ENCODE measurements at regions not wholly inside any gene's neighbourhood (a gene's known extent, or its start where the extent isn't known, plus 50 kb on each side); places are given as distances from the start of the nearest gene placed in this dataset.
"Not testable (repeated sequence)": the region's sequence is repeated elsewhere in the genome, so short reads cannot be mapped to it uniquely, and the experiment has no call there.

DNA sequence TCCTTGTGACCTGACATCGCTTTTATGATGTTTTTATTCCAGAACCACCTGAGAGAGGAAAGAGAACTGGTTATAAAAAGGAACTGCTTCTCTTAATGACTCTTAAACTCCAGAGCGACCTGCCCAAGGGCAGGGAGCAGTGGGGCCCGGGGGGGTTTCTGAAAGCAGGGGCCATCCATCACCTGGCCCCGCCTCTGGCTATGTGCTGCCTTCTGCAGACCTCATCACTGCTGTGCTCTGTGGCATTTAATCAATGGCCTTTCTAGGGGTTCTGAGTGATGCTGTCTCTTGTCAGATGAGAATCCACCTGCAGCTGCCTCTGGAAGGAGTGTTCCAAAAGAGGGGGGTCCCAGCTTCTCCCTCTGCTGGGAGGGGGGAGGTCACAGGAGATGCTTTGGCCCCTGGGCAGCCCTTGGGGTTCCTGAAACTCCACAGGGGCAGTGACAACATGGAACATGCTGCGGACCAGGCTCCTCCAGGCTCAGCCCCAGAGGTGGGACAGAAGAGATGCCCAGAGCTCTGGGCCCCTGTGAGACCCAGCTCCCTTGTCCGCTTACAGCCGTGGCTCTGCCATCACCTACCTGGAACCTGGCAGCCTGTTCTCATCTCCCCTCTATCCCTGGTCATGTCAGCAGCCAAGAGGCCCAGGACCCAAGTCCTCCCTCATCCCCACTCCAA is 177.1 kb upstream of the SULF2 start:
- no peak for DNase-seq (ENCODE audit: low spot score)

DNA sequence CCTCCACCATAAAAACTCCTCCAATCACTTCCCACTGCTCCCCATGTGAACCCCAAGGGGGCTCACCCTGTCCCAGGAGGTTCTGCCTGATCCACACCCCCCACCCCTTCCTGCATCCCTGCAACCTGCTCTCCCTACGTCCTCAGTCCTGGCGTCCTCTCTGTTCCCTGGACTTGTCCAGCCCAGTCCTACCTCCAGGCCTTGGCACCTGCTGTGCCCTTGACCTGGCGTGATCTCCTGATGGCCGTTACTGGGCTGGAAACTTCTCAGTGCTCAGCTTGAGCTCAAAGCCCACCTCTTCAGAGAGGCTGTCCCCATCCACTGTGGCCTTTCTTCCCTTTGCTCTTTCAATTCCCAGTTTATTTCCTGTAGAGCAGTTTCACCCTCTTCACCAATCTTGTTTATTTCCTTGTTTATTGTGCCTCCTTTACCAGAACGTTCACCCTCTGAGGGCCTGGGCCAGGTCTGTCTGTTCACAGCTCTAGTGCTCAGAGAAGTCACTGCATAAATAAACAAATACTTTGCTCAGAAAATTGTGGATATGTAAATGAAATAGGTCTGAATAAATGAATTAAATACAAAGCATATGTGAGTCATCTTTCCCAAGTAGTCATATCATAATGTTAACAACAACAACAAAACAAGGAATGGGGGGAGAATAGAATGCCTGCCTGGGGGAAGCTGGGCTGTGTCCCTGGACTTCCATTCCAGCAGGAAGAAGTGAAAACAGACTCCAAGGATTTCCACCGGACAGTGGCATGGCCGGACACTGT is 175.7 kb upstream of the SULF2 start:
- no peak for DNase-seq (ENCODE audit: low spot score)

DNA sequence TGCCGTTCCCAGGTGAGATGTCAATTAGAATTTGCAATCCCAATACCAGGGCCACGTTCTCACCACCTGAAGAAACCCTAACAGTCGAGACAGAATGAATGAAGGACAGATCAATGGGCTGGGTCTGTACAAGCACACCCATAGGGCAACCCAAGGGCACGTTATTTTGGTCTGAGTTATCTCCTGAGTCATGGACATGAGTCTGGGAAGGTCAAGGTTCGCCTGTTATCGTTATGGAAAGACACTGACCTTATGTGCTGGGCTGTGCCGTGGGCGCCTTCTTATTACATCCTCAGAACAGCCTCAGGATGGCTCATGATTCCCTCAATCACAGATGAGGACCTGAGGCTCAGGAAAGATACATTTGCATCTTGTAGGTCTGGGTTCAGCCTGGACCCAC is 175.0 kb upstream of the SULF2 start:
- DNase-seq (ENCODE audit: low spot score): no peak

DNA sequence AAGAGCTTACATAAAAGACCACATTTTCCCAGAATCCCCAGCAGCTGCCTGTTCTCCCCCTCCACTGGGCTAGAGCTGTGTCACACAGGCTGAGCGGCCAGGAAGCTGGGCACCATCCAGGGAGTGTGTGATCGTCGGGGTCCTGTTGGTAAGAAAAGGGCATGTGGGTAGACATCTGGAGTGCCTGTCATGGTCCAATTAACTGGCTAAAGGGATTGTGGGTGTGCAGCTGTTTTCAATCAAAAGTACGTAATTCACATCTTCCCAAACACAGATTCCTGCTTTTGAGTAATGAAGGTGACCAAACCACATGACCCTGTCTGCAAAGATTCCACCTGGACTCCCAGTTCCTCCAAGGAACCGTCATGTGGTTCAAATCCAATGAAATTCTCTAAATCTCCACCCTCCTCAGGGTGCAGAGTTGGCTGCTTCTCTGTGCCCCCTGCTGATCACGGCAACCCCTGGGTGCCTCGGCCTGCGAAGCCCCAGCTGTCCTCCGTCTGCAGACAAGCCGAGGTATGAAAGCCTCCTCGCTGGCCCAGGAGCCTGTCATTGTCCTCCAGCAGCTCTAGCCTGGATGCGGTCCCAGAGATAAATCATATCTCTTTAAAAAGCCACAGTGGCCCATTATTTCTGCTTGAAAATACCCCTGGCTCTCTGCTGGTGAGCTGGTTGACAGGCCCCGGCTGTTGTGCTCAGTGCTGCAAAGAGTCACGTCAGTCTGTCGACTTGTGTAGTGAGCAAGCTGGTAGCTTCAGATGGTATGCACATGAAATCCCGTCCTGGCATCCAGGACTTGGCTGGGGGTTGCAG is 172.9 kb upstream of the SULF2 start:
- DNase-seq (ENCODE audit: low spot score): not testable (repeated sequence)

DNA sequence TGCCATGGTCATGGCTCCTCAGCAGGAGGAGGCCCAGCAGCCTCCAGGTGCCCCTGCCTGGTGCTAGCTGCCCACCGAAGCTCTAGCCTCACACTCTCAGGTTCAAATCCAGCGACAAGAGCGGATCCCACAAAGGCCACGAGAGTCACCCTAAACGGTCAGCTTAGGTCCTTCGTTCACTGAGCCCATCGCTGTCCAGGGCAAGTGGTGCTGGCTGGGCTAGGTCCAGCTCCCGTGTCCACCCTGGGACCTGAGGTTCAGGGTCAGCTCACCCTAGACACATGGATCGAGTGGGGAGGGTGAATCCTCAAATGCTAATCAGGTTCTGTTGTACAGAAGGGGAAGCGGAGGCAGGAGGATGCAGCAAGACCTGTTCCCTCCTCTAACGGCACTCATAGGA is 171.9 kb upstream of the SULF2 start:
- no peak for DNase-seq (ENCODE audit: low spot score)

DNA sequence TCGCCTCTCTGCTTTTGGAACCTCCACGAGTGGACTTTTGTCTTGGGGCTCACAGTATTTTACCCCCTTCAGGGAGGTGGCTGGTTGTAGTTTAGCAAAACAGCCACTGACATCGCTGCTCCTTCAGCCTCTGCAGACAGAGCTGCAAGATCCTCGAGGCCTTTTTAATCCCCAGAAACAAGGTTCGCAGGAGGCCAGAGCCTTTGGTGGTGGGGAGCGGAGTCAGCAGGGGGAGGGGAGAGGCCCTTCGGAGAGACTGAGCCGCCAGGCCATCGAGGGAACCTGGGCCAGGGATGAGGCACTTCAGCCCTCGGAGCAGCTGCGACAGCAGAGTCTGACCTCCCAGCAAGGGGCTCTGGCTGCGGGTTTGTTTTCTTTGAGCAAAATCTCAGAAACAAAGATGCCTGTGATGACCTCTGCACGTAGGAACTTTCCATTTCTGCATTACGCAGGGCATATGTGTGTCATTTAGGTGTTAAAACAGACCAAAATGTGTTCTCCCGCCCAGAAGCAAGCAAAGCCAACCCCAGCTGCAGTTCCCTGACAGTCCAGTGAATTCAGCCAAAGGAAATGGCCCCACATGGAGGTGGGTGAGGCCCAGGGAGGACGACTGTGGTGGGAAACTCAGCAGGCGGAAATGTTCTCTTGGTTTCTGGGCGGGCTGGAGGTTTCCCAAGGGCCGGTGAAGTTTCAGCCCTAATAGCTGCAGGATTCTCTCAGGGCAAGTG is 171.2 kb upstream of the SULF2 start:
- no peak for DNase-seq (ENCODE audit: low spot score)

DNA sequence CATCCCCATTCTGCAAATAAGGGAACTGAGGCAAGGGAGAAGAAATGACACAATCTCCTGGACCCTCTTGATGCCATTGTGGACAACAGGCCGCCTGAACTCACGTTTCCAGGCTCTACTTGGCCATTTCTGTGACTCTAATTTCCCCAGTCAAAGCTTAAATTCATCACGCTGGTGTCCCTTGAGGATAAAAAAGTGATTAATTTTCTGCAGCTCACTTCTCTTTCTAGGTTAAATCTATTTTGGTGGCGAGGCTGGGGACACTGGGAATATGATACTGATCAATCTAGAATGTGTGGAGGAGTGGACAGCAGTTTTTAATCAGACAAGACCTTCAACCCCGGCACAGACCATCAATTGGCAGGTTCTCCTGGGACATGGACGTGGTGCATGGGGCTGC is 168.2 kb upstream of the SULF2 start:
- no peak for DNase-seq (ENCODE audit: low spot score)

DNA sequence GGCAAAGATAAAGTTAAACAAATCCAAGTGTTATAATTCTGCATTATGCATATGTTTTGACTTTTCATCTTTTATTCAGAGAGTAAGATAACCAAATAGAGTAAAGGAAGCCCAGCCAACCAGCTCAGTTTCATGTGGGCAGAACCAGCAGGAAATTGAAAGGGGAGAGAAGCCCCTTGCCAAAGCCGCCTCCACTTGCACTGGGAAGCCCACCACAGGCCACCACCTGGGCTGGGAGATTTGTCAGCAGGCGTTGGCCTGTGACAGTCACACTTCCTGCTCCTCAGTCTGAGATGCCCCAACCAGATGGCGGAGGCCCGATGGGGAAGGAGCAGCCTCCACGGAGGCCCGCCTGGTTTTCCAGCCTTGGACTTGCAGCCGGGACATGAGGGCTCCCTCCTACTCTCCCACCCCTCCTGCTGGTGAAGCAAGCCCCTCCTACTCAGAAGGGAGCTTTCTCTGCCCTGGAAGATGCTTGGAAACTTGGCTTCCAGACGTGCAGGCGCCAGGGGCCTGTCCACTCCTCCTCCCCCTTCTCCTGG is 166.8 kb upstream of the SULF2 start:
- no peak for DNase-seq (ENCODE audit: low spot score)

DNA sequence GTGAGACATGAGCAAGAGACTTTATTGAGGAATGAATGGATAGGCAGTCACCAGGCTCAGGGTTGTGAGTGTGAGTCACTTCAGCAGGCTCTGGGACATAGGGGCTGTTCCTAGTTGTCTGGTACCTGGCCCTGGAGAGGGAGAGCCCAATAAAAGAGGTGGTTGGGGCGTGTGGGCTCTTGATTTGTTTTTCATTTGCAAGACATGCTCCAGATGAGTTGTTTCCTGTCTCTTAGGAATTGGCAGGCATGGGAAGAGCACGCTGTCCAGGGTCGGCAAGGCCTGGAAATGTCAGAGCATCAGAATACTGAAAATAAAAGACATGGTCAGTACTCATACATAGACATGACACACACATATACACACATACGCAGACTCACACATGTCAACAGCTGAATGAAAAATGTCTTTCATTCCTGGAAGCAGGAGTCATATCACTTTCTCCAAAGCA is 166.3 kb upstream of the SULF2 start:
- DNase-seq (ENCODE audit: low spot score): no peak

DNA sequence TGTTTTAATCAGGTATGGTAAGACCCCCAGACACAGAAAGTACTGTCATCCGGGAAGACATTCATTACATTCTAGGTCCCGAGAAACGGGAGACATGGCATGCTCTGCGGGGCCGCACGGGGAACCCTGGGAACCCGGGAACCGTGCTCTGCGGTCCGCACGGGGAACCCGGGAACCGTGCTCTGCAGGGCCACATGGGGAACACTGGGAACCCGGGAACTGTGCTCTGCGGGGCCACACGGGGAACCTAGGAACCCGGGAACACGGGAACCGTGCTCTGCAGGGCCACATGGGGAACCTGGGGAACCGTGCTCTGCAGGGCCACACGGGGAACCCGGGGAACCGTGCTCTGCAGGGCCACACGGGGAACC is 165.6 kb upstream of the SULF2 start:
- DNase-seq (ENCODE audit: low spot score): no peak

DNA sequence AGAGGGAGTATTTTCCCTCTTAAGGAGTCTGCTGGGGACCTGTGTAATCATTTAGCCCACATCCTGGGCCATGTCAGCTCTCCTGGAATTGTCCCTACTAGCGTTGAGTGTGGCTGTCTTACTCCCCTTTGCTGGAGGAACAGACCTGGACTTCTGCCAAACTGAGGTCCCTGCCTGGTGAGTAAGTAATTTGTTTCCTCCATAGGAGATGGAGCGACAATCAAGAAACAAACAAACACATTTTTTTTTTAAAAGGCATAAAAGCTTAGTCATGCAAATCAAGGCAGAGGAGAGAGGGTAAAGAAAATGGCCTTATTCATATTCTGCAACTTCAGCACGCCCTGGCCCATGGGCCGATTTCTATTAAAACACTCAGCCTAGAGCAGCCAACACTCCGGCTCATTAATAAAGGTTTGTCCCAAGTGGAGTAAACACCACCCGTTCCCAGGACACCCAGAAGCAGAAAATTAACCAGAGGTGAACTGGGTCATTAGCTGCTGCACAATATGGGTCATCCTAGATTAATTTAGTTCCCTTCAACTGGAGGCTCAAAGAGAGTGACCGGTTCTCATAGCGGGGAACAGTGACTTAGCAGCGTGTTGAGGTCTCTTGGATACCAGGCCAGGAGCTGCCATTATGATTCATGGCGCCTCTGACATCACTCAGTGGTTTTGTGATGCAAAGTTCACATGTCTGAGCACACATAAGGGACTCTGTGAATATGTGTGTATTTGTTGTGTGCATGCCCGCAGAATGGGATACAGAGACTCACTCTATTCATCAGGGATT is 165.0 kb upstream of the SULF2 start:
- peak; percentile 50 for DNase-seq (ENCODE audit: low spot score)

DNA sequence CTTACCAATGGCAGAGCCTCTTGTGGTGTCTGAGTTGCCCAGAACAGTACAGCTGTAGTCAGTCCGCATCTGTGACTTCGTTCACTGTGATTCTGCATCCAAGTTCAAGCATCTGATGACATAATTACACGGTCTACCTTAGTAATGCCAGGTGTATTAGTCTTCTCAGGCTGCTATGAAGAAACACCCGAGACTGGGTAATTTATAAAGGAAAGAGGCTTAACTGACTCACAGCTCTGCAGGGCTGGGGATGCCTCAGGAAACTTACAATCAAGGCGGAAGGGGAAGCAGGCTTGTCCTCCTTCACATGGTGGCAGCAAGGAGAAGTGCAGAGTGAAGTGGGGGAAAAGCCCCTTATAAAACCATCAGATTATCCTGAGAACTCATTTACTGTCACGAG is 163.9 kb upstream of the SULF2 start:
- DNase-seq (ENCODE audit: low spot score): no peak

DNA sequence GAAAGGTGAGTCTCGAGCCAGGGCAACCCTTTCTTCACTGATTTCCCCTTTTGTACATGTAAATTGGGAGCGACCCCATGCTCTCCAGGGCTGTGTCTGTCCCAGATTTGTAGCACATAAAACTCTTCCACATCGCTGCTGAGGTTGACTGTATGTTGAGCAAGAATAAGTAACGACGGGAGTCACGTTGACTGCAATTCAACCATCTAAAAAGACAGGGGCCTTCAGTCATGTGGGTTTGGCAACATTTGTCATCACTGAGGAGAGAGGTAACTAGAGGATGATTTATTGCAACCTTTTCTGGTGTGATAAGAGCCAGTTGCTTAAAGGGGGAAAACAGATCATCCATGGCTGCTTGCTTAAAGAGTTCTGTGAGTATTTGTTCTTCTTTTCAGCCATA is 159.4 kb upstream of the SULF2 start:
- no peak for DNase-seq (ENCODE audit: low spot score)

DNA sequence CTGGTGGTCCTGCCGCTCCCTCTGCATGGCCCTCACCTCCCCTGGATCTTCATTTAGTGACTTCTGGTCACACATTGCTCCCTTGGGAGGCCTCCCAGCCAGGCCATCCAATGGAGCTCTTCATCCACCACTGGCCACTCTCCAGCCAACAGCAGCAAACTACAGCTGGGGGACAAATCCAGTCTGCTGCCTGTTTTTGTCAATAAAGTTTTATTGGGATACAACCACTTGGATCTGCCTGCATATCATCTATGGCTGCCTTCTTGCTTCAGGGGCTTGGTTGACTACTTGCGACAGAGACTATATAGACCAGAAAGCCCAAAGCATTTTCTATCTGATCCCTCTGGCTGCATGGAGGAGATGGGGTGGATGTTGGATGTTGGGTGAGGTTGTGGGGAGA is 156.6 kb upstream of the SULF2 start:
- no peak for DNase-seq (ENCODE audit: low spot score)

DNA sequence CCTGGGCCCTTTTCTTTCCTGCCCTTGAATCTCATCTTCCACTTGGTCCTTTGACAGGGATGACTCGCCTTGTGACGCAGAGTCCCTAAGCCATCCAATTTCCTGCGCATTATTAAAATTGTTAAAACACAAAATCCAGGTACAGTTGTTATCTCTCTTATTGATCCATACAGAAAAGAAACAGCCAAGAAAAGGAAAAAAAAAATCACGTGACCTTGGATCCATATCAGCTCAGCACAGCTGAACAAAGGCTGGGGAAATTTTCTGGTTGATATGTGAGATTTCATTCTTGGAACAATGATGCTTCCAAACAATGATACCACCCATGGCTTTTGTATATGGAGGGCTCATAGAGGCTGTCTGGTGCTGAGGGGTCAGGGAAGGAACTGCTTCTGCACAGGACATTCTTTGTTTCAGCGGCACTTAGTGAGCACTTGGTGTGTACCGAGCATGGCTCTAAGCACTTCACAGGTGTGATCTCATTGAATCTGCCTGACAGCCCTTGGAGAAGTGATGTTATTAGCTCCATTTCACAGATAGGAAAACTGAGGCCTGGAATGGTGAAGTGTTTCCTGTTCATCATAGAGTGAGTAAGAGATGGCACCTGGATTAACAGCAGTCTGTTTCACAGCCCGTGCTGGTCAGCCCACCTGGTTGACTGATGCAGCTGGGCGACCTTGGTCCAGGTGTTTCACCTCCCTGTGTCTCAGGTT is 155.0 kb upstream of the SULF2 start:
- no peak for DNase-seq (ENCODE audit: low spot score)

DNA sequence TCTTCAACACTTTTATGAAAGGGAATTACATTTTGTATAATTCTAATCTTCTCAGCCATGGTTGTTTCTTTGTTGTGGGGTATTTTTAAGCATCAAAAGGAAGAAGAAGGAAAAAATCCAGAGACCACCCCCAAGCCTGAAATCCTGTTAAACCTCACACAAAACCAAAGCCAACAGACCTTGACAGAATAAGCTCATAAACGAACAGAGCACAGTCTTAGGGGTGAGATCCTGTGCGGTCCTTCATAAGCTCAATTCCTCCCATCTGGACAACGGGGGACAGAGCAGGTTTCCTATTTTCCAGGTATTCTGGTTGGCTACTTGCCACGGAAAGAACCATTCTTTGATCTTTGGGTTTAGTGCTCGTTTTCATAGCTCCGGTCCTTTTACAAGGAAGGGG is 151.3 kb upstream of the SULF2 start:
- DNase-seq (ENCODE audit: low spot score): no peak

DNA sequence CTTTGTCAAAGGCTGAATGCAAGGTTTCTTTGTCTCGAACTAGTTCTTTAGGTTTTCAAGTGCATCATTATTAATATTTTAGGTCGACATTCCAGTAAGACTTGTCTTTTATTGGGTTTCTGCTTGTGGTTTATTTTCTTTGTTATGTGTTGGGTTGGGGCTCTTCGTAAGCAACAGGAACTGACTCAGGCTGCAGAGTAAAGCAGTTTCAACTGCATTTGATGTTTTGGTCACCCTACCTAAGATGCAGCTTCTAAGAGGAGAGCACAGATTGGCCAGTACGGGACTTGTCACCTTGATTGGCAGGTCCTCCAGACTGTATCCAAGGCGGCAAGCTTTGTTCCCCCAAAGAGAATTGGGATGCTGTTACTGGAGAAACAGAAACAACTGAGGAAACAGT is 149.5 kb upstream of the SULF2 start:
- no peak for DNase-seq (ENCODE audit: low spot score)

DNA sequence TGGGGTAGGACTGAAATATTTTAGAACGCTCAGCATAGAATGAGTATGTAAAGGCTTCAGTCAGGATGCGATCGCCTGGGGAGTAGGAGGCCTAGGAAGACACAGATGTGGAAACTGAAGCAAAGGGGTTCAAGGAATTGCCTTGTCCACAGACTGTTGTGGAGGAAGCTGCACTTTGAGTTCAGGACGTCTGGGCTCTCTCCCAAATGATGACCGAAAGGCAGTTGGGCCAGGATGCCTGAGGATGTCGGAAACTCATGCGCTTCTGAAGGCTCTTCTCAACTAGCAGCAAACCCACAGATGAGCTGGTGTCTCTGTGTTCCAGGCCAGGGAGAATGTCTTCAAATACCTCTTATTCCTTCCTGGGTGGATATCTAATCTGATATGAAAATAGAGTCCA is 146.2 kb upstream of the SULF2 start:
- no peak for DNase-seq (ENCODE audit: low spot score)

DNA sequence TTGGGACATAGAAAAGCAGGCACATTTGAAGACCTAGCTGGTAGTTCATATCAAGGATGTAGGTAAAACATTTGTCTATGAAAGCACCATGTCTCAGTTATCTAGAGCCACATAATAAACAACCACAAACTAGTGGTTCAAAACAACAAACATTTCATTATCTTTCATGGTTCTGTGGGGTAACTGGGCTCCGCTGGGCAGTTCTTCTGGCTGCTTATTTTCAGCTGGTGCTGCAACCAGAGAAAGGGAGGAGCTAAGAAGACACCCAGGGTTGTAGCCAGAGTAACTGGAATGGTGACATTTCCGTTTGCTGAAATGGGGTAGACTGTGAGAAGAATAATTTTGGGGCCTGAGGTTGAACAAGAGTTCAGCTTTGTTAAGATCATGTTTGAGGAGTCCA is 145.7 kb upstream of the SULF2 start:
- DNase-seq (ENCODE audit: low spot score): no peak

DNA sequence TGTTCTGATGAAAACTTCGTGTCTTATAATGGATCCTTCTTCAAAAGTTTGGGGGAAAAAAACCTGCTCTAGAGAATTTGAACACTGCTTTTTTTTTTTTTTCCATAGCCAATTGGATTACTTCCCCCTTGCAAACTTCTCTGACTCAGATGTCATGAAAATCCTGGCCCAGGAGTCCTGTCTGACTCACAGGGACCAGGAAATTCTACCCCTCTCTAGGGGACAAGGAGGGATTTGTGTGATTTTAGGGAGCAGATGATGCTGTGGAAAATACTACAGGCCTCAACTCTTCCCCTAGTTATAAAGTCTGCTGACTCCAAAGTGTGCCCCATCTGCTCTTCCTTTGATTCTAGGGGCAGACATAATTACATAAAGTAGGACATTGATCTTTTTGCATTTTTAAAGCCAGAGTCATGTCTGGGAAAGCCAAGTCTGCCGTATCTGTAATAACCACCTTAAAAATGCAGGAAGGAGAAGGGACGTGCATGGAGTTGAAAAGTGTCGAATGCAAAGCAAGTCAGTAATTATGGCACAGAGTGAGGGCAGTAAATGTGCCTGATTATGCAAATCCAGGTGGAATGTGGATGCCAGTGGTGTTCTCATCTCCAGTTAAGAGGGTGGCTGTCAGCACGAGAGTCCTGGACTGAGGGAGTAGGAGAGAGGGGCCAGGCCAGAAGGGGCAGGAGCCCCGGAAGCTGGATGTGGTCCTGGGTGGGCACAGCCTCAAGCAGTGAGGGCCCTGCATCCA is 144.3 kb upstream of the SULF2 start:
- DNase-seq (ENCODE audit: low spot score): peak; percentile 60

Measured in COLO829 (cell line).